Activated CD8-positive, alpha-beta T cell treated with anti-CD3 and anti-CD28 coated beads for 36 hours (primary cell): ENCODE measurements at regions not wholly inside any gene's neighbourhood (a gene's known extent, or its start where the extent isn't known, plus 50 kb on each side); places are given as distances from the start of the nearest gene placed in this dataset.

Experiments
- ATAC-seq: fragments of 200-7000 bp; cut with Tn5 transposase; one replicate; pipeline ENCODE4 v1.10.0; 2021; ENCODE audit warnings: mild to moderate bottlenecking, moderate library complexity
- CTCF ChIA-PET: fragments of 350-600 bp; sonication (Branson Sonifier 250); formaldehyde crosslinking; loops from one replicate; lab custom pipeline; 2021; ENCODE audit warnings: antibody characterized with exemption; lab: Charles Lee
- POLR2A ChIA-PET: fragments of 350-600 bp; sonication (Branson Sonifier 250); formaldehyde crosslinking; loops from one replicate; lab custom pipeline; 2021; ENCODE audit warnings: antibody characterized with exemption; lab: Charles Lee
- DNase-seq: peaks from one replicate; pipeline ENCODE4 v3.0.0-alpha.2; 2020
- H3K27ac Mint-ChIP-seq: one replicate; pipeline ENCODE4 v1.8.0; 2021; ENCODE audit warnings: mild to moderate bottlenecking, mixed read lengths
- H3K27me3 Mint-ChIP-seq: one replicate; pipeline ENCODE4 v1.8.0; 2021; ENCODE audit warnings: mixed read lengths
- H3K36me3 Mint-ChIP-seq: one replicate; pipeline ENCODE4 v1.8.0; 2021; ENCODE audit warnings: low read depth, mixed read lengths
- H3K4me1 Mint-ChIP-seq: one replicate; pipeline ENCODE4 v1.8.0; 2021; ENCODE audit warnings: low read depth, mixed read lengths
- H3K4me3 Mint-ChIP-seq: one replicate; pipeline ENCODE4 v1.8.0; 2021; ENCODE audit warnings: mild to moderate bottlenecking, moderate library complexity, mixed read lengths
- H3K9me3 Mint-ChIP-seq: one replicate; pipeline ENCODE4 v1.8.0; 2021; ENCODE audit warnings: mixed read lengths
- intact Hi-C: fragments of 100-400 bp; cut with micrococcal nuclease; formaldehyde crosslinking; loops from one replicate; pipeline ENCODE4 v1.10.0; 2022
- TF ChIP-seq, protein P1 (sequence below): fragments of 200-600 bp; IDR thresholded peaks from one replicate; pipeline ENCODE4 v1.8.0; 2022; ENCODE audit warnings: antibody characterized with exemption, mild to moderate bottlenecking

DNA sequence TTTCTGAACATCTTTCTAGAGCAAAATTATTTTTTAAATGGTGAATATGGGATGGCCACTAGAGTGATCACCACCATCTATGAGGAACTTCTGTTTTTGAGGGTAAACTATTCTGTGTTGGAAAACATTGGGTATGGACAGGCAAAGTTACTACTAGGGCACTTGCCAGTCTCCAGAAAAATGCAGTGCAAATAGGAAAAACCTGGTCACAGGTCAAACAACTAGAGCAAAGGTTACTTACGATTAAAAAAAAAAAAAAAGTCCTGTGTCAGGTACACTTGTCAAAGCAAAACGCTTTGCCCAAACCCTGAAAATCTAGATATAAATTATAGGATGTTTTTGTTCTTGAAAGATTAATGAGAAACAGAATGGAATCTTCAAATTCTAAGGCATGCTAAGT is 66.2 kb downstream of the SLITRK1 start:
- Mint-ChIP-seq H3K36me3 (no peaks in the 10 kb centered on the region), H3K4me3 (no peak overlapping the region), H3K27me3 (no peaks in the 10 kb centered on the region), H3K4me1 (no peaks in the 10 kb centered on the region), H3K27ac (no peak overlapping the region), H3K9me3 (no peaks in the 10 kb centered on the region)
- ATAC-seq (no peak), DNase-seq (no peak)
- intact Hi-C loops = no loop called here
- POLR2A ChIA-PET = no interaction called here
- CTCF ChIA-PET = no interaction called here
- TF ChIP-seq, protein P1, sequence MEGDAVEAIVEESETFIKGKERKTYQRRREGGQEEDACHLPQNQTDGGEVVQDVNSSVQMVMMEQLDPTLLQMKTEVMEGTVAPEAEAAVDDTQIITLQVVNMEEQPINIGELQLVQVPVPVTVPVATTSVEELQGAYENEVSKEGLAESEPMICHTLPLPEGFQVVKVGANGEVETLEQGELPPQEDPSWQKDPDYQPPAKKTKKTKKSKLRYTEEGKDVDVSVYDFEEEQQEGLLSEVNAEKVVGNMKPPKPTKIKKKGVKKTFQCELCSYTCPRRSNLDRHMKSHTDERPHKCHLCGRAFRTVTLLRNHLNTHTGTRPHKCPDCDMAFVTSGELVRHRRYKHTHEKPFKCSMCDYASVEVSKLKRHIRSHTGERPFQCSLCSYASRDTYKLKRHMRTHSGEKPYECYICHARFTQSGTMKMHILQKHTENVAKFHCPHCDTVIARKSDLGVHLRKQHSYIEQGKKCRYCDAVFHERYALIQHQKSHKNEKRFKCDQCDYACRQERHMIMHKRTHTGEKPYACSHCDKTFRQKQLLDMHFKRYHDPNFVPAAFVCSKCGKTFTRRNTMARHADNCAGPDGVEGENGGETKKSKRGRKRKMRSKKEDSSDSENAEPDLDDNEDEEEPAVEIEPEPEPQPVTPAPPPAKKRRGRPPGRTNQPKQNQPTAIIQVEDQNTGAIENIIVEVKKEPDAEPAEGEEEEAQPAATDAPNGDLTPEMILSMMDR = no peak

DNA sequence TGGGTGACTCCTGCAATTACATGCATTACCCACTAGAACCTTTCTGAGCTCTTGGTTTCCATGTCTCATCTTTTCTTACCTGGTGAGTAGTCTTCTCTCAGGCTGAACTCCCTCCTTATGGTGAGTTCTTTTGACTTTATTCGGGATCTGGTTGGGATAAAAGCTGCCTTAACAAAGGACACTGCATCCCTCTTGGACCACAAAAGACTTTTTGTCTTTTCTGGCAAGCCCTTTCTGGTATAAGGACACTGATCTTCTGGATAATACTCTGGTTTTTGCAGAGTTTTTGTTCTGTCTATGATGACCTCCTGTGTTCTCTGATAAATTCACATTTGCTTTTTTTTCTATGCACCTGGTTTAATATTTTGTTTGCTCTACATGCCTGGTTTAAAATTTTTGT is 66.7 kb downstream of the SLITRK1 start:
- Mint-ChIP-seq H3K27ac (no peak overlapping the region), H3K27me3 (no peaks in the 10 kb centered on the region), H3K4me3 (no peak overlapping the region), H3K36me3 (no peaks in the 10 kb centered on the region), H3K9me3 (no peaks in the 10 kb centered on the region), H3K4me1 (no peaks in the 10 kb centered on the region)
- intact Hi-C loops = no loop called here
- POLR2A ChIA-PET = no interaction called here
- CTCF ChIA-PET = no interaction called here
- DNase-seq (no peak), ATAC-seq (no peak)
- TF ChIP-seq, protein P1 = no peak

GRCh38 chr13:83810136-83810535 is 72.1 kb downstream of the SLITRK1 start:
- no peak overlapping the region for H3K27ac Mint-ChIP-seq
- no peaks in the 10 kb centered on the region for H3K9me3 Mint-ChIP-seq
- no peaks in the 10 kb centered on the region for H3K4me1 Mint-ChIP-seq
- no peaks in the 10 kb centered on the region for H3K36me3 Mint-ChIP-seq
- no peak for DNase-seq
- TF ChIP-seq, protein P1 = no peak
- no peak overlapping the region for H3K4me3 Mint-ChIP-seq
- ChIA-PET POLR2A (no interaction called here), CTCF (no interaction called here)
- no peaks in the 10 kb centered on the region for H3K27me3 Mint-ChIP-seq
- no peak for ATAC-seq
- intact Hi-C loops = no loop called here

DNA sequence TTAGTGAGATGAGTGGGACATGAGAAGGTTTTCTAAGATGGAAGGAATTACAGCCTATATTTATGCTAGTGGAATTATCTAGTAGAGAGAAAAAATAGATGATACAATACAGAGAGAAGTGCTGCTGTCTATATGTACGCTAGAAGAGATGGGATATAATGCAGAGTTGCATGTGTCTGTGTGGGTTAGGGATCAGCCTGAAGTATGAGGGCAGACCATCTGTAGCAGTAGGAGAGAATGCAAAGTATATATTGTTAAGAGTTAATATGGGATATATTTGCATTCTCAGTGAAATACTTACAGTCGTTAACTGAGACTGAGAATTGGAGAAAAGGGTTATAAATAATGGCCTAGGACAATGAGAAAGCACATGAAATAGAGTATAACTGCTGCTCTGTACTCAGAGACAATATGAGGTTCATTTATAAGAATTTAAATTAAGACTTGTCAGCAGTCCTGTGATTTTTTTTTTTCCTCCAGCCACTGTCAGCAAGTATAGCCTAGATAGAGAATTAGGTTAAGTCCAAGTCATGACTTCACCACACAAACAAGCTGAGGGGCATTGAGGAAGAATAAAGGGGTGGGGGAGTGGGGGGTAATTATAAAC is 77.8 kb downstream of the SLITRK1 start:
- ChIA-PET CTCF (no interaction called here), POLR2A (no interaction called here)
- no peaks in the 10 kb centered on the region for H3K36me3 Mint-ChIP-seq
- intact Hi-C loops = no loop called here
- no peaks in the 10 kb centered on the region for H3K4me1 Mint-ChIP-seq
- no peaks in the 10 kb centered on the region for H3K9me3 Mint-ChIP-seq
- TF ChIP-seq, protein P1 = no peak
- ATAC-seq (no peak), DNase-seq (no peak)
- H3K4me3 Mint-ChIP-seq = no peak overlapping the region
- no peak overlapping the region for H3K27ac Mint-ChIP-seq
- no peaks in the 10 kb centered on the region for H3K27me3 Mint-ChIP-seq

DNA sequence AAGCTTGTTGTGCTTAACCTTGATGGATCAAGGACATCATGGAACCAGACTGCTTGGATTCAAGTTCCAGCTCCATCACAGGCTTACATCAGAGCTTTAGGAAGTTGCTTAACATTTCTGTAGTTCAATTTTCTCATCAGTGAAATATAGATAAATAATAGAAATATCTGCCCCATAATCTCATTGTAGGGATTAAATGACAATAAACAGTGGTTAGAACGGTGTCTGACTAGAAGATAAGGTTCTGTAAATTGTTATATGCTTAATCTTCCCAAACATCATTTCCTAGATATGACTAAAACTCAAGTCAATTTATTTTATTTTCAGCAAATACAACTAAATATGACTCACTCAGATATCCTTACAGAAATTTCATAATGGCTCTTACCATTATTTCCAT is 83.5 kb downstream of the SLITRK1 start:
- no peak overlapping the region for H3K27ac Mint-ChIP-seq
- H3K9me3 Mint-ChIP-seq = no peaks in the 10 kb centered on the region
- DNase-seq (no peak), ATAC-seq (no peak)
- H3K27me3 Mint-ChIP-seq = no peaks in the 10 kb centered on the region
- intact Hi-C loops = no loop called here
- no peak overlapping the region for H3K4me3 Mint-ChIP-seq
- TF ChIP-seq, protein P1 = no peak
- ChIA-PET POLR2A (no interaction called here), CTCF (no interaction called here)
- H3K4me1 Mint-ChIP-seq = no peaks in the 10 kb centered on the region
- no peaks in the 10 kb centered on the region for H3K36me3 Mint-ChIP-seq
